ENCODE measurements at regions not wholly inside any gene's neighbourhood (a gene's known extent, or its start where the extent isn't known, plus 50 kb on each side); places are given as distances from the start of the nearest gene placed in this dataset.

DNA sequence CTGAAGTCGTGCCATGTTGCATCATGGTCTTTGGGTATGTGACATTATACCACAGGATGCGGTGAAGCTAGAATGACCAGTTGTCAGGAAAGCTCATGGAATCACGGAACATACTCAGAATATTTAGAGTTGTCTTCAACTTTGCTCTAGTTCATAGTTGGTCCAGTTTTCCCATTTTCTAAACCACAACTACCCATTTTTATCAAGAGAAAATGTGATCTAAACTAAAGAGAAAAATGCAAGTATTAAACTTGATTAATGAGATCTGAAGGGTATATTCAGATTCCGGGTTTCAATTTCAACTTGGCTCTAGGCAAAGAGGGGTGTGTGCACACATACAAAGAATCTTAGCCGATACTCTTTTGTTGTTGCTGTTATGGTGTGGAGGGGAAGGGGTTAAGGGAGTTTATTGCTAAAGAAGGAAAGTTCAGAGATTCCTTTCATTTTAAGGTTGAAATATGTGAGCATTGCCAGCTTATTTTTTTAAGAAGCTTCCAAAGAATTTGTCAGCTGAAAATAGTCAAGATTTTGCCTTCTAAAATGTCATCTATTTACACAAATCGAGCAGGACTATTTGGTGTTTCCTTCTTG, 516.6 kb upstream of the ZEB2 start:
- Mint-ChIP-seq H3K27me3 (no peaks in the 10 kb centered on the region), H3K4me1 (ENCODE audit: low read depth) (no peaks in the 10 kb centered on the region), H3K27ac (no peak overlapping the region), H3K4me3 (no peak overlapping the region), H3K36me3 (no peaks in the 10 kb centered on the region), H3K9me3 (ENCODE audit: low read depth) (no peaks in the 10 kb centered on the region)

GRCh38 chr2:145034511-145034910, 514.6 kb upstream of the ZEB2 start:
- H3K4me1 Mint-ChIP-seq (ENCODE audit: low read depth): no peaks in the 10 kb centered on the region
- H3K9me3 Mint-ChIP-seq (ENCODE audit: low read depth): no peaks in the 10 kb centered on the region
- no peak overlapping the region for H3K4me3 Mint-ChIP-seq
- H3K36me3 Mint-ChIP-seq: no peaks in the 10 kb centered on the region
- no peaks in the 10 kb centered on the region for H3K27me3 Mint-ChIP-seq
- no peak overlapping the region for H3K27ac Mint-ChIP-seq

DNA sequence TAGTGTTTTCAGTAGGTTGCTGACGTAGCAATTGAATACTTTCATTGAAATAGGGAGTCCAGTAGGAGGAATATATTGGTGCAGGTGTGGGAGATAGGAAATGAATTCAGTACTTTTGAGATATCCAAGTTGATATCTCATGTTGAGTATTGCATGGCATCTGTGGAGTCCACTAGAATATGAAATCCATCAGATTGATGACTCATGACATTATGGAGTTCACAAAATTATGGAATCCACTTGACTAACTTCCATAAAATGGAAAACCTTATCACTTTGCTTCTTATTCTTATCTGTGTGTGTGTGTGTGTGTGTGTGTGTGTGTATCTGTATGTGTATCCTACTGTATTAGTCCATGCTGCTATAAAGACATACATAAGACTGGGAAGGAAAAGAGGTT, 513.5 kb upstream of the ZEB2 start:
- H3K27me3 Mint-ChIP-seq: no peaks in the 10 kb centered on the region
- no peak overlapping the region for H3K4me3 Mint-ChIP-seq
- H3K27ac Mint-ChIP-seq: no peak overlapping the region
- no peaks in the 10 kb centered on the region for H3K9me3 Mint-ChIP-seq (ENCODE audit: low read depth)
- no peaks in the 10 kb centered on the region for H3K4me1 Mint-ChIP-seq (ENCODE audit: low read depth)
- no peaks in the 10 kb centered on the region for H3K36me3 Mint-ChIP-seq

GRCh38 chr2:145032791-145033190, 512.9 kb upstream of the ZEB2 start:
- no peaks in the 10 kb centered on the region for H3K9me3 Mint-ChIP-seq (ENCODE audit: low read depth)
- no peaks in the 10 kb centered on the region for H3K4me1 Mint-ChIP-seq (ENCODE audit: low read depth)
- no peaks in the 10 kb centered on the region for H3K36me3 Mint-ChIP-seq
- no peak overlapping the region for H3K4me3 Mint-ChIP-seq
- H3K27me3 Mint-ChIP-seq: peaks cover 5% of the 10 kb centered on the region
- no peak overlapping the region for H3K27ac Mint-ChIP-seq

GRCh38 chr2:145029873-145030272, 510.0 kb upstream of the ZEB2 start:
- H3K27ac Mint-ChIP-seq: no peak overlapping the region
- no peaks in the 10 kb centered on the region for H3K4me1 Mint-ChIP-seq (ENCODE audit: low read depth)
- H3K36me3 Mint-ChIP-seq: no peaks in the 10 kb centered on the region
- H3K27me3 Mint-ChIP-seq: peaks cover 8% of the 10 kb centered on the region
- no peaks in the 10 kb centered on the region for H3K9me3 Mint-ChIP-seq (ENCODE audit: low read depth)
- no peak overlapping the region for H3K4me3 Mint-ChIP-seq

- H3K4me3 Mint-ChIP-seq: no peak overlapping the region
- no peaks in the 10 kb centered on the region for H3K36me3 Mint-ChIP-seq
- no peak overlapping the region for H3K27ac Mint-ChIP-seq
- no peaks in the 10 kb centered on the region for H3K4me1 Mint-ChIP-seq (ENCODE audit: low read depth)
- peaks cover 8% of the 10 kb centered on the region for H3K27me3 Mint-ChIP-seq
- no peaks in the 10 kb centered on the region for H3K9me3 Mint-ChIP-seq (ENCODE audit: low read depth)
Measured at GRCh38 chr2:145029081-145029480, 509.2 kb upstream of the ZEB2 start.

DNA sequence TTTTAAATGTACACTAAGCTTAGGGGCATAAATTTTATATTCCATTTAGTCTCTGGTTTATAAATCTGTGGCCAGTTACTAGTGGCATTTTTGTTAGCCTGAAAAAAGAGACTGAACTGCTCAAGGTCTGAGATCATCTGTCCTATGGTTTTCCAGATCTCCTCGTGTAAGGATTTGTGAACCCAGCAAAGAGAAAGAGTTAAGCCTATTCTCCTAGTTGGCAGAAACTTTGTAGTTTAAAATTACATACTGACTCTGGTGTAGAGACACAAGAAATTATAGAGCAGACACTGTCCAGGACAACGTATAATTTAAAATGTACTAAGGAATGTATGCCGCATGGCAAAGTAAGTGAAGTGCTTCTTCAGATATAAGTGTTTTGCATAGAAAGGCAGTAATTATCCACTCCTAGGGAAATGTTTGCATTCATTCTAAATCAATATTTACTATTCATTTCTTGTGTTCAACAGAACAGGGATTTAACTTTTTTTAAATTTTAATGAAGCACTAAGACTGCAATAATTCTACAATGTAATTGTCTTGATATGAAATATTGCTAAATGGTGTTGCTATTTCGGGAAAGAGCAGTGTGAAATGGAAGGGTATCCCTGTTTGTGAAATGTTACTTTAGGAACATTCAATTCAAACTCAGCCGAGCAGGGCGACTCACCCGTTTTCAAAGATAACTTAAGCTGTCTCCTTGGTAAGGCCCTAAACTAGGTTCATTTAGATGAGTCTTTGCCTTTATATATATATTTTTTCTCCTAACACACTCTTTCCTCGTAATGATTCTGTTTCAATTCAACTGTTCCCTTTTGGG, 508.4 kb upstream of the ZEB2 start:
- no peak overlapping the region for H3K27ac Mint-ChIP-seq
- H3K36me3 Mint-ChIP-seq: no peaks in the 10 kb centered on the region
- H3K27me3 Mint-ChIP-seq: peaks cover 8% of the 10 kb centered on the region
- no peaks in the 10 kb centered on the region for H3K4me1 Mint-ChIP-seq (ENCODE audit: low read depth)
- no peak overlapping the region for H3K4me3 Mint-ChIP-seq
- no peaks in the 10 kb centered on the region for H3K9me3 Mint-ChIP-seq (ENCODE audit: low read depth)

DNA sequence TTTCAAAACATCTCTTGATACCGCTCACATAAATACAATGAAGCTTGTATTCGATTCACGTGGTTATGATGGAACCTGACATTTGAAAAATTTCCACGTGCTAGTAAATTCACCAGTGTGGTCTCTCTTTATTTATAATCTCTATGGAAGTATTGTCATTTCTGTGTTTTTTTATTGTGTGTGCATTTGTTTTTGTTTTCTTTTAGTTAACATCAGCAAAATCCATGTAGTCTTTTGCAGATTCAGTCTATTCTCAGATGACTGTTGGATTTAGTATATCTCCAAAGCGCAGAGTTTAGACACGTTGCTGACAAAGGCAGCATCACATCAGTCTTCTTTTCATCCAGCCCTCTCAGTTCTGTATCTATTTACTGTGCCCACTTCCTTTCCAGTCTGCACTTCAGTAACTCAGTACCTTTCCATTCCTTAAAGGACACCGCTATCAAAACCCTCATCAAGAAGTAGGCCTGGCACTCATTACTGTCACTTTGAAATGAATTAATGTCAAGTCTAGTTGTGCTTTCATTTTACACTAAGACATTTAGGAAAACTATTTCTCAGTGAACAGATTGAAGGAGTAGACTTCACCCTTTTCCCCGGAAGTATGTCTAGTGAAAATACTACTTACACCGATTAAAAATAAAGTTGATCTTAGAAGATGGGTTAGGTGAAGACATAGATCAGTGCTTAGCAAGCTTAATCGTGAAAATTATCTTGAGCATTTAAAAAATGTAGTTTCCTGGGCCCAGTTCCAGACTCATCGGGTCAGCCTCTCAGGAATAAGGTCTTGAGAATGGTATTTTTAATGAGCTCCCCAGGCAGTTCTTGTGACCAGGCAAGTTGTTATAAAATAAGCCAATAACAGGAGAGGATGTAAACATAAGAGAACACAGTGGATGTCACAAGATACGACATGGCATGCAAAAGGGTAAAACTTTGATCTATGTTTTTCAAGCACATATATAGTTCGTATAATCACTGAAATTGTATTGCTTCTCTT, 506.8 kb upstream of the ZEB2 start:
- Mint-ChIP-seq H3K27ac (no peak overlapping the region), H3K27me3 (peaks cover 8% of the 10 kb centered on the region), H3K9me3 (ENCODE audit: low read depth) (no peaks in the 10 kb centered on the region), H3K4me3 (no peak overlapping the region), H3K4me1 (ENCODE audit: low read depth) (no peaks in the 10 kb centered on the region), H3K36me3 (no peaks in the 10 kb centered on the region)

DNA sequence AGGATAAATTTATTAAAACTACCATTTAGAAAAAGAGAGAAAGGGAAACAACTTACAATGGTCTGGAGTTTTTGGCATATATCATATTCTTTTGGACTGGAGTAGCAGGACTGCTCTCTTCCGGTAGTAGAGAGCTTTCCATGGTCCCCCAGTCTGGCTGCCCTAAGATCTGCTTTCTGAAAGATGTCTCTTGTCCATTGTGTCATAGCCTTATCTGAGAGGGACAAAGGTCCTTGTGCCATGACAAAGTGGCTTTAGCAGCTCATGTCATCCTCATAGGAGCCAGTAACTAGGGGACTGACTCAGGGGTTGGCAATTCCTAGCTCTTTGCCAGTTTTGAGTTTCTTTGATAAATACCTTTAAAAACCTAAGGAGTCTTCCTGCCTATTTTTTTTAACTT, 505.5 kb upstream of the ZEB2 start:
- Mint-ChIP-seq H3K9me3 (ENCODE audit: low read depth) (no peaks in the 10 kb centered on the region), H3K4me1 (ENCODE audit: low read depth) (no peaks in the 10 kb centered on the region), H3K4me3 (no peak overlapping the region), H3K36me3 (no peaks in the 10 kb centered on the region), H3K27ac (no peak overlapping the region), H3K27me3 (peaks cover 8% of the 10 kb centered on the region)

GRCh38 chr2:145023334-145023934, 503.5 kb upstream of the ZEB2 start:
- no peaks in the 10 kb centered on the region for H3K4me1 Mint-ChIP-seq (ENCODE audit: low read depth)
- H3K36me3 Mint-ChIP-seq: no peaks in the 10 kb centered on the region
- H3K27me3 Mint-ChIP-seq: peaks cover 8% of the 10 kb centered on the region
- no peak overlapping the region for H3K4me3 Mint-ChIP-seq
- H3K27ac Mint-ChIP-seq: no peak overlapping the region
- H3K9me3 Mint-ChIP-seq (ENCODE audit: low read depth): no peaks in the 10 kb centered on the region

DNA sequence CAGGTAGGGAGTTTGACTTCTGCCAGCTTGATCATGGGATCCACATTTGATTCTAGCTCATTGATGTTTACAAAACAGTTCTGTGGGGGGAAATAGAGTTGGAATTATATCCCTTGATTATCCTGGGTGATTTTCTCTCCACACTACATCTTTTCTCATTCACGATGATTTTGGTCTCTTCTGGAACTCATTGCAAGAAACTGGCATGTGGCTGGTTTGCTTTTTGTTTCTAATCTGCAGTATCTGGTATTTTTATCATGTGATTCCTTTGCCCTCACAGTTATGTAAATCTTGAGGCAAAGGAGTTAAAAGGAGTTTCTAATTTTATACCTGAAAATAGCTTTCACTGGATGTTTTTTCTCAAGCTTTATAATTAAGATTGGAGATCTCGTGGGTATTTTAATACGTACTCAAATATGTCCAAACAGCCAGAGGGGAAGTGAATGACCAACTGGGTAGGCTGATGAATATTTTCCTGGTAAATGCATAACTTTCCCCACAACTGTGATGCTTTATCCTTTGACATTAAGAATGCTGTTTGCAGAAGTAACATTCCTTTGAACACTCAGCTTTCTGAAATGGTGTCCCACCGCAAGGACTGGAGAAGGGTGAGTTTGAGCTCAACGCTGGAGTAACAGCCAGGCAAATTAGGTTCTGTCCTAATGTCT, 502.9 kb upstream of the ZEB2 start:
- Mint-ChIP-seq H3K9me3 (ENCODE audit: low read depth) (no peaks in the 10 kb centered on the region), H3K27ac (no peak overlapping the region), H3K36me3 (no peaks in the 10 kb centered on the region), H3K4me3 (no peak overlapping the region), H3K4me1 (ENCODE audit: low read depth) (no peaks in the 10 kb centered on the region), H3K27me3 (peaks cover 3% of the 10 kb centered on the region)

- no peak overlapping the region for H3K4me3 Mint-ChIP-seq
Measured at GRCh38 chr2:145021962-145022665, 502.2 kb upstream of the ZEB2 start.

GRCh38 chr2:145020694-145021093, 500.8 kb upstream of the ZEB2 start:
- Mint-ChIP-seq H3K27me3 (peaks cover 5% of the 10 kb centered on the region), H3K36me3 (no peaks in the 10 kb centered on the region), H3K4me1 (ENCODE audit: low read depth) (no peaks in the 10 kb centered on the region), H3K9me3 (ENCODE audit: low read depth) (no peaks in the 10 kb centered on the region), H3K4me3 (no peak overlapping the region), H3K27ac (no peak overlapping the region)

More at GRCh38 chr2:145021962-145022665, 502.2 kb upstream of the ZEB2 start:
- Mint-ChIP-seq H3K9me3 (ENCODE audit: low read depth) (no peaks in the 10 kb centered on the region), H3K36me3 (no peaks in the 10 kb centered on the region), H3K4me1 (ENCODE audit: low read depth) (no peaks in the 10 kb centered on the region), H3K27me3 (peaks cover 2% of the 10 kb centered on the region), H3K27ac (no peak overlapping the region)

DNA sequence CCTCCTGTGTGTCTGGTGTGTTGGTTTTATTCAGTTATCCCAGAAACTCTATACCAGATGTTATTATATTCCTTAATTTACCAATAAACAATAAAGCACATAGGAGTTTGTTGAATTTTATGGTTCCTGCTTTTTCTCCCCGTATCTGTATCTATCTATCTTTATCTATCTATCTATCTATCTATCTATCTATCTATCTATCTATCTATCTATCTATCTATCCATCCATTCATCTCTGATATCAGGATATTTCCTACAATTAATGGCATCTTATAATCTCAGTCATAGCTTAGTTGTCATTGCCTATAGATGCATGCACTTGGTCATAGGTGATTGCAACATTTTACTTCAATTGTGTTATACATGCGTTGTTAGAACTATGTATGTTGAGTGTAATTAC, 500.2 kb upstream of the ZEB2 start:
- H3K4me1 Mint-ChIP-seq (ENCODE audit: low read depth): no peaks in the 10 kb centered on the region
- peaks cover 4% of the 10 kb centered on the region for H3K27me3 Mint-ChIP-seq
- no peak overlapping the region for H3K27ac Mint-ChIP-seq

More for the DNA sequence above, 500.2 kb upstream of the ZEB2 start:
- no peak overlapping the region for H3K4me3 Mint-ChIP-seq
- peaks cover 3% of the 10 kb centered on the region for H3K9me3 Mint-ChIP-seq (ENCODE audit: low read depth)
- no peaks in the 10 kb centered on the region for H3K36me3 Mint-ChIP-seq

All from activated naive CD8-positive, alpha-beta T cell (primary cell).